Body of pancreas (tissue), 4 donors: ENCODE measurements at regions not wholly inside any gene's neighbourhood (a gene's known extent, or its start where the extent isn't known, plus 50 kb on each side); places are given as distances from the start of the nearest gene placed in this dataset.

Source experiments
- CTCF ChIP-seq, 7 experiments: fragments of 450-650 bp in 4 of 7; fragments of 200-600 bp in 3 of 7; sonication (generic) in 3 of 7; IDR thresholded peaks; one replicate each; pipeline ENCODE4 v1.5.1; 2016 to 2019; ENCODE audit warnings: antibody characterized with exemption in 7 of 7
- POLR2A ChIP-seq, 3 donors: fragments of 450-650 bp; IDR thresholded peaks; one replicate each; pipeline ENCODE4 v1.6.1; 2016; ENCODE audit warnings: antibody characterized with exemption in 3 of 3, mild to moderate bottlenecking in 2 of 3

GRCh38 chr6:131362070-131362469 is 211.0 kb upstream of the ARG1 start:
- no peak for TF ChIP-seq CTCF (IDR thresholded peaks at IDR 0.05)
- no peak for TF ChIP-seq POLR2A (IDR thresholded peaks at IDR 0.05)
